BLaER1 treated with 17β-estradiol and CSF1 and Interleukin-3, amounts not matched to agents 10 nM and 100 nM (cell line): ENCODE measurements at regions not wholly inside any gene's neighbourhood (a gene's known extent, or its start where the extent isn't known, plus 50 kb on each side); places are given as distances from the start of the nearest gene placed in this dataset.

Experiments
- H3K27ac ChIP-seq, 11 experiments: shearing (Covaris generic); formaldehyde crosslinking; 2 replicates each; pipeline ENCODE4 v1.8.1; 2022
- H3K27me3 ChIP-seq, 11 experiments: shearing (Covaris generic); formaldehyde crosslinking; 2 replicates each; pipeline ENCODE4 v1.8.1; 2022
- H3K36me3 ChIP-seq, 11 experiments: shearing (Covaris generic); formaldehyde crosslinking; 2 replicates each; pipeline ENCODE4 v1.8.1; 2022
- H3K4me1 ChIP-seq, 10 experiments: shearing (Covaris generic); formaldehyde crosslinking; 2 replicates each; pipeline ENCODE4 v1.8.1; 2022
- H3K4me2 ChIP-seq, 11 experiments: shearing (Covaris generic); formaldehyde crosslinking; 2 replicates each; pipeline ENCODE4 v1.8.1; 2022
- H3K4me3 ChIP-seq, 10 experiments: shearing (Covaris generic); formaldehyde crosslinking; 2 replicates each; pipeline ENCODE4 v1.8.1; 2022
- H3K9ac ChIP-seq, 11 experiments: shearing (Covaris generic); formaldehyde crosslinking; 2 replicates each; pipeline ENCODE4 v1.8.1; 2022
- H3K9me3 ChIP-seq, 11 experiments: shearing (Covaris generic); formaldehyde crosslinking; replicated peaks in 1 of 11; 2 replicates each; pipeline ENCODE4 v1.8.1; 2022
- H4K20me1 ChIP-seq, 11 experiments: shearing (Covaris generic); formaldehyde crosslinking; 2 replicates each; pipeline ENCODE4 v1.8.1; 2022
- Cebpa-rat ChIP-seq, 11 experiments: shearing (Covaris generic); IDR thresholded peaks; 2 replicates each; pipeline ENCODE4 v1.8.1; 2022

- H3K4me1 ChIP-seq, result no peaks in the 10 kb centered on the region
- no peak overlapping the region for H3K4me2 ChIP-seq
- no peaks in the 10 kb centered on the region for H4K20me1 ChIP-seq
- H3K27ac ChIP-seq, result no peak overlapping the region
- peaks cover 0 to 6% (median 0%) of the 10 kb centered on the region in 11 experiments; a peak in 2 of 22 replicates for H3K9me3 ChIP-seq
- no peak overlapping the region for H3K9ac ChIP-seq
- no peak for TF ChIP-seq Cebpa-rat (IDR thresholded peaks at IDR 0.05)
- no peaks in the 10 kb centered on the region for H3K36me3 ChIP-seq
- H3K4me3 ChIP-seq, result no peak overlapping the region
- H3K27me3 ChIP-seq, result no peaks in the 10 kb centered on the region
These were observed 203.0 kb downstream of the GRIA2 start for GRCh38 chr4:157423526-157424020.

GRCh38 chr4:157421365-157421764 is 200.8 kb downstream of the GRIA2 start:
- Histone ChIP-seq H3K9me3 (peaks cover 0 to 6% (median 0%) of the 10 kb centered on the region in 11 experiments; a peak in 2 of 22 replicates), H3K4me1 (no peaks in the 10 kb centered on the region), H3K4me2 (no peak overlapping the region), H3K27me3 (no peaks in the 10 kb centered on the region), H4K20me1 (no peaks in the 10 kb centered on the region), H3K36me3 (no peaks in the 10 kb centered on the region), H3K4me3 (no peak overlapping the region), H3K27ac (no peak overlapping the region), H3K9ac (no peak overlapping the region)
- TF ChIP-seq Cebpa-rat (IDR thresholded peaks at IDR 0.05), result no peak
